ENCODE measurements at regions not wholly inside any gene's neighbourhood (a gene's known extent, or its start where the extent isn't known, plus 50 kb on each side); places are given as distances from the start of the nearest gene placed in this dataset.

DNA sequence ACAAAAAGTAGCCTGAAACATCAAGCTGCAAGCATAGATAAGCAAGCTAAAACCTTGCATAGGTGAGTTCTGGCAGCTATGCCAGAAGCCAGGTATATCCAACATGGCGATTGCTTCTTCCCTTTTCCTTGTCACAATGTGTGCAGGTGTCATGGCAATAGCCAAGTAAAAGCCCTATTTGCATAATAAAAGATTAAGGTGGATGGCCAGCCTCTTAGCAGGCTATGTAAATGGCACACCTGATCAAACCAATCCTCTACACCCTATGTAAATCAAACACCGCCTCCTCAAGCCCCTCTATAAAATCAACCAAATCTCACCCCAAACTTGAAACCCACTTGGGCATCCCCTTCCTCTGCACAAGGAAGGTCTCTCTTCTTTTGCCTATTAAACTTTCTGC lies 366.8 kb downstream of the VGLL3 start:
- H3K27me3 ChIP-seq (ENCODE audit: control insufficient read depth, insufficient read depth, low read length): no peaks in the 10 kb centered on the region

DNA sequence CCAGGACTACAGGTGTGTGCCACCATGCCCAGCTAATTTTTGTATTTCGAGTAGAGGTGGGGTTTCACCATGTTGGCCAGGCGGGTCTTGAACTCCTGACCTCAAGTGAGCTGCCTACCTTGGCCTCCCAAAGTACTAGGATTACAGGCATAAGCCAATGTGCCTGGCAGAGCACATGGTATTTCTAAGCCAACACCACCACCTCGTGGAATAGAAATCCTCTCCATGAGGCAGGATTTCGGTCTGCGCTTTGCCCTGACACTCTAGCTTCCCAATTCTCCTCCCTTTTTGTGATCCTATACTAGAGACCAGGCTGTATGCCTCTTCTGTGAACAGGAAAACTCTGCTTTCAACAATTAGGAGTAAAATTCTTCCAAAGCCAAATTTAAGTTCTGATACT lies 372.2 kb downstream of the VGLL3 start:
- no peak overlapping the region for H3K9ac ChIP-seq (ENCODE audit: low read length)

More for the DNA sequence above, 366.8 kb downstream of the VGLL3 start:
- no peaks in the 10 kb centered on the region for H3K9me3 ChIP-seq (ENCODE audit: control insufficient read depth, low read depth, low read length)
- no peak overlapping the region for H3K4me3 ChIP-seq (ENCODE audit: low read length)
- no peak overlapping the region for H3K9ac ChIP-seq (ENCODE audit: low read length)
- H3K36me3 ChIP-seq (ENCODE audit: control insufficient read depth, low read depth, low read length): no peaks in the 10 kb centered on the region
- no peak overlapping the region for H3K27ac ChIP-seq (ENCODE audit: low read length)
- H3K4me1 ChIP-seq (ENCODE audit: control insufficient read depth, low read depth, low read length): peaks cover 6% of the 10 kb centered on the region

DNA sequence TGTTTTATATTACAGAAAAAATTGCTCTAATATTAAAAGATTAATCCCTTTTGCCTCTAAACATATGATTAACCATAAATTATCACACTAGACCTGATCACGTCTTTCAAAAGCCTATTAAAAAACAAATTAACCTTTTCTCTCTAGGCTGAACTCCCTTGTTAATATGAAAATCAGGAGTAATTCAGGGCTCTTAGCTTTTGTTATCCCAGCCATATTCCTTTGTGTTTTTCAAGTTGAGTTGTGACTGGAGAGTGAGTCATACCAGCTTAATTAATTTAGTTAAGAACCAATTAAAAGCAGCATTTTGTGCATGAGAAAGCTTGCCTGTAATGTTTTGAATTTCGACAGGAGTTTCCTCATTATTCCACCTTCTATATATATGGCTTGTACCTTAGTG lies 385.8 kb downstream of the VGLL3 start:
- Histone ChIP-seq H3K27ac (ENCODE audit: low read length) (no peak overlapping the region), H3K36me3 (ENCODE audit: control insufficient read depth, low read depth, low read length) (no peaks in the 10 kb centered on the region)

More for the DNA sequence above, 372.2 kb downstream of the VGLL3 start:
- Histone ChIP-seq H3K36me3 (ENCODE audit: control insufficient read depth, low read depth, low read length) (no peaks in the 10 kb centered on the region), H3K27me3 (ENCODE audit: control insufficient read depth, insufficient read depth, low read length) (no peaks in the 10 kb centered on the region), H3K9me3 (ENCODE audit: control insufficient read depth, low read depth, low read length) (no peaks in the 10 kb centered on the region), H3K27ac (ENCODE audit: low read length) (no peak overlapping the region), H3K4me3 (ENCODE audit: low read length) (no peak overlapping the region), H3K4me1 (ENCODE audit: control insufficient read depth, low read depth, low read length) (peaks cover 7% of the 10 kb centered on the region)

DNA sequence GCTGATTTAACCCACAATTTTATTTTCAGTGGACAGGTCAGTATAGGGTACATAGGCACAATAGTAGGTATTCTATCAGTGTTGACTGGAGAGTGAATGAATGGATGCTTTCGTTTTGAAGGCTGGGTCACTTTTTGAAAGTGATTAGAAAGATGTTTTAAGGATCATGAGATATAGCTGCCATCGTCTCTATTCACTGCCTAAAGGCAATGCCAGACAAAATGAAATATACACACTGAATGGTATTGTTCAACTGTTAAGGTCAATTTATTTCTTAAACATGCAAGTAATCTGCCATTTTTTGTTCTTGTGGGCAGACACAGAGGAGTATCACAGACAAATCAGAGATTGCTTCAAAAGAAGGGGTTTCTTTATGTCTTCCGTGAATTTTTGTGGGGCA lies 395.3 kb downstream of the VGLL3 start:
- Histone ChIP-seq H3K27me3 (ENCODE audit: control insufficient read depth, insufficient read depth, low read length) (no peaks in the 10 kb centered on the region), H3K27ac (ENCODE audit: low read length) (no peak overlapping the region), H3K9ac (ENCODE audit: low read length) (no peak overlapping the region), H3K4me1 (ENCODE audit: control insufficient read depth, low read depth, low read length) (no peaks in the 10 kb centered on the region), H3K36me3 (ENCODE audit: control insufficient read depth, low read depth, low read length) (no peaks in the 10 kb centered on the region), H3K4me3 (ENCODE audit: low read length) (no peak overlapping the region), H3K9me3 (ENCODE audit: control insufficient read depth, low read depth, low read length) (no peaks in the 10 kb centered on the region)

More for the DNA sequence above, 385.8 kb downstream of the VGLL3 start:
- Histone ChIP-seq H3K4me3 (ENCODE audit: low read length) (no peak overlapping the region), H3K4me1 (ENCODE audit: control insufficient read depth, low read depth, low read length) (no peaks in the 10 kb centered on the region), H3K9ac (ENCODE audit: low read length) (no peak overlapping the region), H3K9me3 (ENCODE audit: control insufficient read depth, low read depth, low read length) (no peaks in the 10 kb centered on the region), H3K27me3 (ENCODE audit: control insufficient read depth, insufficient read depth, low read length) (no peaks in the 10 kb centered on the region)

DNA sequence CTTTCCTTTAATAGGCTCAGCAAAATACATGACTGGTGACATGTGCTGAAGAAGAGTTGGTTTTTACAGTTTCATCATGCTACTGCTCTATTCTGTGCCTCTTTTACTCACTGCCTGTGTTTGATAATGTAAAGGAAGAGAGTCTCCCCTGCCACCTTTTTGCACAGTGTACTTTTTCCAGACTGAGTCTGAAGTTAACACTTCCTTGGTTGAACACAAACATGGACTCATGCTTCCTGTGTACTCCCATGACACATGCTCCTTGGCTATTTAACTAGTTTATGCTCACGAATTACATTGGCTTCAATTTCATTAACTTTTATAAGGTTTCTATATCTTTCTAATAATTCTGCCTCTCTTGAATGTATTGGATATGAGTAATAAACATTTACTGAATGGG lies 396.1 kb downstream of the VGLL3 start:
- no peaks in the 10 kb centered on the region for H3K9me3 ChIP-seq (ENCODE audit: control insufficient read depth, low read depth, low read length)
- no peaks in the 10 kb centered on the region for H3K36me3 ChIP-seq (ENCODE audit: control insufficient read depth, low read depth, low read length)
- no peaks in the 10 kb centered on the region for H3K4me1 ChIP-seq (ENCODE audit: control insufficient read depth, low read depth, low read length)
- H3K27me3 ChIP-seq (ENCODE audit: control insufficient read depth, insufficient read depth, low read length): no peaks in the 10 kb centered on the region
- no peak overlapping the region for H3K27ac ChIP-seq (ENCODE audit: low read length)
- H3K9ac ChIP-seq (ENCODE audit: low read length): no peak overlapping the region
- H3K4me3 ChIP-seq (ENCODE audit: low read length): no peak overlapping the region

DNA sequence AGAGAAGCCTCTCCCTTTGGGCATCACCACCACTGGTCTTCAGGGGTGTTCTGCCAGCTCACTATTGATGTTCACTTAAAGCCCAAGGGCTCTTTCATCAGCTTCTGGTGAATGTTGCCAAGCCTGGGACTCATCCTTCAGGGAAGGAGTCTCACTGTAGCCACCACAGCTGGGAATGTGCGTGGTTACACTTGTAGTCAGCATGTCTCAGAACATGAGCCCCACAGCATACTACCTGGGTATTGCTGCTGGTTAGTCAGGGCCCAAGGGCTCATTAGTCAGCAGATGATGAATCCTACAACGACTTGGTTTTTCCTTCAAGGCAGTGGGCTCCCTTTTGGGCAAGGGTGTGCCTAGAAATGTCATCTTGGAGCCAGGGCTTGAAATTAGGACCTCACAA lies 412.9 kb downstream of the VGLL3 start:
- Histone ChIP-seq H3K27ac (ENCODE audit: low read length) (no peak overlapping the region), H3K27me3 (ENCODE audit: control insufficient read depth, insufficient read depth, low read length) (no peaks in the 10 kb centered on the region), H3K9ac (ENCODE audit: low read length) (no peak overlapping the region), H3K4me3 (ENCODE audit: low read length) (no peak overlapping the region), H3K9me3 (ENCODE audit: control insufficient read depth, low read depth, low read length) (no peaks in the 10 kb centered on the region), H3K4me1 (ENCODE audit: control insufficient read depth, low read depth, low read length) (no peaks in the 10 kb centered on the region), H3K36me3 (ENCODE audit: control insufficient read depth, low read depth, low read length) (no peaks in the 10 kb centered on the region)

DNA sequence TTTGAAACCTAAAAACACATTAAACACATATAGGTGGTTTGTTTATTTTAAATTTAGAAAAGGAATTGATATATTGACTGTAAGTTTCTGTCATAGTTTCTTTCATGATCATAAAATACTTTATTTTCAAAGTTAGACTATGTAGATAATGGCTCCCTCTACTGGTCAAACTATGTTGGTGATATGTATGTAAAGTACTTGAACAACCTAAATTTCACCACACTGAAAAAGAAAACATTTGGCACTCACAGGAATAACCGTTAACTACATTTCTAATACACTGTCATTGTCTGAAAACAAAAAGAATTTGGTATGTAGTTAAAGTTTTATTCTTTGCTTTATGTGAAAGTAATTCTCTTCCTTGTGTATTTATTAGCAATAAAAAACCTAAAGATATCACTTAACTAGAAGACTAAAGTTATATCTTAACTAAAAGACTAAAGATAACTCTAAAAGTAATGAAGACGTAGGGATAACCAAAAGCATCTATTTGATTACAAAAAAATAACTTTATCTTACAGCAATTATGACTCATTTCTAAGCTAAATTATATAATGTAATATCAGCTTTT lies 427.5 kb downstream of the VGLL3 start:
- H3K9ac ChIP-seq (ENCODE audit: low read length): no peak overlapping the region
- H3K4me3 ChIP-seq (ENCODE audit: low read length): no peak overlapping the region

DNA sequence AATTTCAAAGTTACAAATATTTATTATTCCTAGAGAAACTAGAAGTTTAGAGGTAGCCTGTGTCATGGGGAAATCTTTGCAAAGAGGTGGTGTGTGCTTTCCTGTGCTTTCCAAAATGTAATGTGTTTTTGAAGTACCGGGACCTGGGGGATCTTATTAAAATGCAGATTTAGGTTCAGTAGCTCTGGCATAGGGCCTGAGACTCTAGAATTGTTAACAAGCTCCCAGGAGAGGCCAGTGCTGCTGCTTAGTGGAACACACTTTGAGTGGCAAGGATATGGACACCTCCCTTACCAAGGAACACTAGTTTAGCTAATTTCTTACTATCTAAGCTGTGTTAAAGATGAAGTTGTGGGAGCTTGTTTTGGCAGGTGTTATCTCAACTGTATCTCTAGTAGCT lies 428.9 kb downstream of the VGLL3 start:
- H3K9ac ChIP-seq (ENCODE audit: low read length): no peak overlapping the region
- no peaks in the 10 kb centered on the region for H3K36me3 ChIP-seq (ENCODE audit: control insufficient read depth, low read depth, low read length)
- no peaks in the 10 kb centered on the region for H3K9me3 ChIP-seq (ENCODE audit: control insufficient read depth, low read depth, low read length)
- H3K27me3 ChIP-seq (ENCODE audit: control insufficient read depth, insufficient read depth, low read length): no peaks in the 10 kb centered on the region
- H3K4me3 ChIP-seq (ENCODE audit: low read length): peak overlapping the region; percentile 9
- H3K27ac ChIP-seq (ENCODE audit: low read length): peak overlapping the region; percentile 53
- H3K4me1 ChIP-seq (ENCODE audit: control insufficient read depth, low read depth, low read length): peaks cover 19% of the 10 kb centered on the region

More for the DNA sequence above, 427.5 kb downstream of the VGLL3 start:
- H3K27me3 ChIP-seq (ENCODE audit: control insufficient read depth, insufficient read depth, low read length): no peaks in the 10 kb centered on the region
- H3K27ac ChIP-seq (ENCODE audit: low read length): no peak overlapping the region
- peaks cover 19% of the 10 kb centered on the region for H3K4me1 ChIP-seq (ENCODE audit: control insufficient read depth, low read depth, low read length)
- no peaks in the 10 kb centered on the region for H3K9me3 ChIP-seq (ENCODE audit: control insufficient read depth, low read depth, low read length)
- no peaks in the 10 kb centered on the region for H3K36me3 ChIP-seq (ENCODE audit: control insufficient read depth, low read depth, low read length)

DNA sequence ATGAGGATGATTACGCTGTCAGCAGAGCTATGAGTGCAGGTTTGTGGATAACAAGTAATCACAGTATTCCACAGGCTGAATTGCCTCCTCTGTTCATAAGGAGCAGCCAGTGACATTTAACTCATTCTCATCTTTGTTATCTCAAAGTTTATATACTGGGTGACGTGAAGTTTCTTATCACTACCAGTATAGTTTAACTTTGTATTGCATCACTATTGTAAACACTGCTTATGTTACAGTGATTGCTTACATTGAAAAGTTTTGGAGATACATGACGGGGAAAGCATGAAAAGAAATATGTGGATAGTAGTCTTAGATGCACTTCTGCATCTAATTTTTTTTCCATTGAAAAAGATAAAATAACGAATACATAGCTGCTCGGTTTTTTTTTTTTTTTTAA lies 429.7 kb downstream of the VGLL3 start:
- Histone ChIP-seq H3K9ac (ENCODE audit: low read length) (no peak overlapping the region), H3K27me3 (ENCODE audit: control insufficient read depth, insufficient read depth, low read length) (no peaks in the 10 kb centered on the region), H3K4me3 (ENCODE audit: low read length) (no peak overlapping the region), H3K4me1 (ENCODE audit: control insufficient read depth, low read depth, low read length) (peaks cover 19% of the 10 kb centered on the region), H3K9me3 (ENCODE audit: control insufficient read depth, low read depth, low read length) (no peaks in the 10 kb centered on the region), H3K27ac (ENCODE audit: low read length) (no peak overlapping the region), H3K36me3 (ENCODE audit: control insufficient read depth, low read depth, low read length) (no peaks in the 10 kb centered on the region)

DNA sequence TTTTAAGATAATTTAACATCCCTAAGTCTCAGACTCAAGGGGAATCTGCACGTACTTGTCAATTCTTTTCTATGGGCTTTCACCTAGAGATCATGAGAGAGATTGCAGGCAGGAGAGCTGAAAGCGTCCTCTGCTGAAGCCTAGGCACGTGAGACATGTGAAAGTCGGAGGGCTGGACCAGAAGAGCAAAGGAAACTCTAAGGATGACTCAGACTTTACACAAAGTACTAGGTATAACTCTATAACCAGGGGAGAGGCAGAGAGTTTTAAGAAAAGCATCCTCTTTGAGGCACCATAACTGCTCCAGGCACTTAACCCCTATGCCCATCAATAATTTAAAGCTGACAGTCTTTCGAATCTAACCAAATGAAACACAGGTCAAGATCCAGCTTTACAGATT lies 436.6 kb downstream of the VGLL3 start:
- no peaks in the 10 kb centered on the region for H3K9me3 ChIP-seq (ENCODE audit: control insufficient read depth, low read depth, low read length)
- H3K4me1 ChIP-seq (ENCODE audit: control insufficient read depth, low read depth, low read length): peaks cover 8% of the 10 kb centered on the region
- H3K27me3 ChIP-seq (ENCODE audit: control insufficient read depth, insufficient read depth, low read length): no peaks in the 10 kb centered on the region
- H3K27ac ChIP-seq (ENCODE audit: low read length): no peak overlapping the region
- no peak overlapping the region for H3K9ac ChIP-seq (ENCODE audit: low read length)
- no peak overlapping the region for H3K4me3 ChIP-seq (ENCODE audit: low read length)
- no peaks in the 10 kb centered on the region for H3K36me3 ChIP-seq (ENCODE audit: control insufficient read depth, low read depth, low read length)

DNA sequence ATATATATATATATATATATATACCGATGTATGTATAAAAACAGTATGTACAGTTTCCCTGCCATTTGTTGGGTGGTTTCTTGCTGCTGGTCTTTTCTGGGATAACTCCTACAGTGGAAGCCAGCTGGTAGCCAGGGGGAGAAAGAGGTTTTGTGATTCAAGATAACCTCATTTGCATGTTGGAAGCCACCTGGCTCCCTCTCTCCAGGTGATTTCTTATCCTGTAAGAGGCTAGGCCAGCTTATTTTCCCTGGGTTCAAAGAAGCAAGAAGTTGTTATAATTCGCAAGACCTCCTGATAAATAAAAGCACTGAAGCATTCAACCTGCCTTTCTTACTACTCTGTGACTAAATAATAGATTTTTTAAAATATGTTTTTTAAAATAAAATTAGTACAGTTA lies 443.3 kb downstream of the VGLL3 start:
- H3K27ac ChIP-seq (ENCODE audit: low read length): no peak overlapping the region
- no peaks in the 10 kb centered on the region for H3K27me3 ChIP-seq (ENCODE audit: control insufficient read depth, insufficient read depth, low read length)
- peaks cover 35% of the 10 kb centered on the region for H3K4me1 ChIP-seq (ENCODE audit: control insufficient read depth, low read depth, low read length)
- H3K4me3 ChIP-seq (ENCODE audit: low read length): no peak overlapping the region
- H3K36me3 ChIP-seq (ENCODE audit: control insufficient read depth, low read depth, low read length): no peaks in the 10 kb centered on the region
- no peaks in the 10 kb centered on the region for H3K9me3 ChIP-seq (ENCODE audit: control insufficient read depth, low read depth, low read length)
- peak overlapping the region; percentile 28 for H3K9ac ChIP-seq (ENCODE audit: low read length)

DNA sequence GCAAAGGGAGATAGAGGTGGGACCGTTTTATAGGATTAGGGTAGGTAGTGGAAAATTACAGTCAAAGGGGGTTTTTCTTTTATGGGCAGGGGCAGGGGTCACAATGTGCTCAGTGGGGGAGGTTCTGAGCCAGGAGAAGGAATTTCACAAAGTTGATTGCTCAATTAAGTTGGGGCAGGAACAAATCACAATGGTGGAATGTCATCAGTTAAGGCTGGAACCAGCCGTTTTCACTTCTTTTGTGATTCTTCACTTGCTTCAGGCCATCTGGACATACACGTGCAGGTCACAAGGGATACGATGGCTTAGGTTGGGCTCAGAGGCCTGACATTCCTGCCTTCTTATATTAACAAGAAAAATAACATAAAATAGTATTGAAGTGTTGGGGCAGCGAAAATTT lies 453.8 kb downstream of the VGLL3 start:
- Histone ChIP-seq H3K27ac (ENCODE audit: low read length) (no peak overlapping the region), H3K27me3 (ENCODE audit: control insufficient read depth, insufficient read depth, low read length) (no peaks in the 10 kb centered on the region), H3K4me3 (ENCODE audit: low read length) (no peak overlapping the region), H3K36me3 (ENCODE audit: control insufficient read depth, low read depth, low read length) (no peaks in the 10 kb centered on the region), H3K9ac (ENCODE audit: low read length) (no peak overlapping the region), H3K4me1 (ENCODE audit: control insufficient read depth, low read depth, low read length) (no peaks in the 10 kb centered on the region), H3K9me3 (ENCODE audit: control insufficient read depth, low read depth, low read length) (peaks cover 10% of the 10 kb centered on the region)

All from iPS-18a (cell line).